PFSK-1 (cell line): ENCODE measurements at regions not wholly inside any gene's neighbourhood (a gene's known extent, or its start where the extent isn't known, plus 50 kb on each side); places are given as distances from the start of the nearest gene placed in this dataset.

ENCODE experiments used
- FOXP2 ChIP-seq: optimal IDR thresholded peaks from 2 replicates; pipeline ENCODE3; 2011; ENCODE audit warnings: borderline replicate concordance, control low read depth, inconsistent platforms; ENCODE audit not compliant: insufficient read depth; ENCODE audit errors: extremely low read length, extremely low read depth
- POLR2AphosphoS5 ChIP-seq: IDR thresholded peaks from 2 replicates; pipeline ENCODE4 v1.6.1; 2012; ENCODE audit warnings: low read depth, mild to moderate bottlenecking, control low read depth, low read length, moderate library complexity
- SIN3A ChIP-seq: IDR thresholded peaks from 2 replicates; pipeline ENCODE4 v1.6.1; 2012; ENCODE audit warnings: mild to moderate bottlenecking, low read length, moderate library complexity, borderline replicate concordance; ENCODE audit not compliant: insufficient read depth
- TAF1 ChIP-seq: IDR thresholded peaks from 2 replicates; pipeline ENCODE4 v1.6.1; 2012; ENCODE audit warnings: low read length, control low read depth, borderline replicate concordance; ENCODE audit not compliant: insufficient read depth
- TF ChIP-seq, protein P1 (sequence below), 2 experiments: IDR thresholded peaks; 2 replicates each; pipeline versions ENCODE4 v1.6.1 to v1.8.0; 2011 to 2012; ENCODE audit warnings: low read depth in 2 of 2, low read length in 2 of 2, control low read depth in 1 of 2, inconsistent platforms in 1 of 2, mild to moderate bottlenecking in 1 of 2, moderate library complexity in 1 of 2; ENCODE audit not compliant: insufficient read depth in 1 of 2

DNA sequence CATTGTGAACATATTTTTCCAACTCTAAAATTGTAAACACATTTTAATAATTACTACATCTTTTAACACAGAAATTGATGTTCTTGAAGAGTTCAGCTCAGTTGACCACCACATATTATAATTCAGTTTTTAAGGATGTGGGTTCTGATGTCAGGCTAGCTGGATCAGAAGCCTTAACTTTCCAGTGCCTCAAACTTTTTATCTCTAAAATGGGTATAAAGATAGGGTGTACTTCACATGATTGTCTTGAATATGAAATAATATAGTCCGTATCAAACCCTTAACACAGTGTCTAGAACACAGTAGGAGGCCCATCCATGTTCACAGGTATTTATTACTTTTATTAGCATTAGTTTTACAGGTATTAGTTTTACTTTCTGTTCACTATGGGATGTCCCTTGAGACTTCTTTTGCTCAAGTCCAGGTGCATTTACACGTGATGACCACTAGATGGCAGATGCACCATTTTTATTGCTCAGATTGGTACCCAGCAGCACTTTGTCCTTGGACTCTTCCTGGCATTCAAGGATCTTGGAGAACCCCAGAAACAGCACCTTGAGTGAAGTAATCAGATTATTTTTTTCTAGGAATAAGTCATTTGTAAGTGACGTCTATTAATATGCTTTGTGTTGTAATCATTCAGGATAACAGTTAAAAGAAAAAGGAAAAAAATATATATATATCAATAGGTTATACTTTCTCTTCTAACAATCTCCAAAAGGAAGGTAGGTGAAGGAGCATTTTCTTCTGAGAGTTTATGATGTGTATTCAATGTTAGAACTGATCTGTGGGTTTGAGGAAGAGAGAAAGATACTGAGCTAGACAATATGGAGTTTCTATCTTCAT is 580.2 kb downstream of the ETNK1 start:
- TF ChIP-seq TAF1 (no peak), FOXP2 (no peak), POLR2AphosphoS5 (no peak), SIN3A (no peak)
- TF ChIP-seq, protein P1, sequence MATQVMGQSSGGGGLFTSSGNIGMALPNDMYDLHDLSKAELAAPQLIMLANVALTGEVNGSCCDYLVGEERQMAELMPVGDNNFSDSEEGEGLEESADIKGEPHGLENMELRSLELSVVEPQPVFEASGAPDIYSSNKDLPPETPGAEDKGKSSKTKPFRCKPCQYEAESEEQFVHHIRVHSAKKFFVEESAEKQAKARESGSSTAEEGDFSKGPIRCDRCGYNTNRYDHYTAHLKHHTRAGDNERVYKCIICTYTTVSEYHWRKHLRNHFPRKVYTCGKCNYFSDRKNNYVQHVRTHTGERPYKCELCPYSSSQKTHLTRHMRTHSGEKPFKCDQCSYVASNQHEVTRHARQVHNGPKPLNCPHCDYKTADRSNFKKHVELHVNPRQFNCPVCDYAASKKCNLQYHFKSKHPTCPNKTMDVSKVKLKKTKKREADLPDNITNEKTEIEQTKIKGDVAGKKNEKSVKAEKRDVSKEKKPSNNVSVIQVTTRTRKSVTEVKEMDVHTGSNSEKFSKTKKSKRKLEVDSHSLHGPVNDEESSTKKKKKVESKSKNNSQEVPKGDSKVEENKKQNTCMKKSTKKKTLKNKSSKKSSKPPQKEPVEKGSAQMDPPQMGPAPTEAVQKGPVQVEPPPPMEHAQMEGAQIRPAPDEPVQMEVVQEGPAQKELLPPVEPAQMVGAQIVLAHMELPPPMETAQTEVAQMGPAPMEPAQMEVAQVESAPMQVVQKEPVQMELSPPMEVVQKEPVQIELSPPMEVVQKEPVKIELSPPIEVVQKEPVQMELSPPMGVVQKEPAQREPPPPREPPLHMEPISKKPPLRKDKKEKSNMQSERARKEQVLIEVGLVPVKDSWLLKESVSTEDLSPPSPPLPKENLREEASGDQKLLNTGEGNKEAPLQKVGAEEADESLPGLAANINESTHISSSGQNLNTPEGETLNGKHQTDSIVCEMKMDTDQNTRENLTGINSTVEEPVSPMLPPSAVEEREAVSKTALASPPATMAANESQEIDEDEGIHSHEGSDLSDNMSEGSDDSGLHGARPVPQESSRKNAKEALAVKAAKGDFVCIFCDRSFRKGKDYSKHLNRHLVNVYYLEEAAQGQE (IDR thresholded peaks at IDR 0.05; ENCODE audit: insufficient read depth in 1 of 2, low read depth in 2 of 2, low read length in 2 of 2), result no peak

DNA sequence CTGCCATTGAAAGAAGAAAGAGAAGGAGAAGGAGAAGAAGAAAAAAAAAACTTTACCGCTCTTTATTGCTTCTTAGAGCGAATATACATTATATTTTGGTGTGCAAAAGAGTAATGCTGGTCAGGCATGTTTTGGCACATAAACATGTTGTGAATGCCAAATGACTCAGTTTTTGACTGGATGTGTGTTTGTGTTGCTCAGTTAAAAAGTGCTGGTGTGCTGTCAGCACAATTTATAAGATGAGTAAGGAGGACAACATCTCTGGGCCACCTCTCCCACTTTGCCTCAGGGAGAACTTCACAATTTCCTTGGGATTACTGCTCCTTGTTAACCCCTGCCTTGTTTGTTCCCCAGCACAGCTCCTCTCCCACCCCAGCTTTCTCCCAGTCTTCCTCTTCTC is 584.8 kb downstream of the ETNK1 start:
- no peak for TF ChIP-seq FOXP2

DNA sequence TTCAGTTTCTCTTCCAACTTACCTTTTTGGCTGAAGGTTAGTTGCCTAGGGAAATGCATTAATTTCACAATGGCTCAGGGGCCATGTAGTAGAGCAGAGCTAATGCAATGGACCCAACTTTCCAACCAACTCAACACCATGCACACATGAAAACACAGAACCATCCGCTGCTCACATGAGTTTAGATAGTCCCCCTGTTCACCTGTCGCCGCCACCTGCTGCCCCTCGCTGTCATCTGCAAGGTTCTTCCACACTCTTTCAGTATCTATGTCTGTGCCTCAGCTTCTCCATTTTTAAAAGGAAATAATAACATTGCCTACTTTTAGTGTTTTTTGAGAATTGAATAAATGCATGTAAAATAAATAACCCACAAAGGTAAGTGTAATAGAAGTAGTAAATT is 585.6 kb downstream of the ETNK1 start:
- TF ChIP-seq TAF1, result no peak
- TF ChIP-seq, protein P1 (IDR thresholded peaks at IDR 0.05; ENCODE audit: insufficient read depth in 1 of 2, low read depth in 2 of 2, low read length in 2 of 2), result no peak
- no peak for TF ChIP-seq SIN3A
- no peak for TF ChIP-seq POLR2AphosphoS5
- TF ChIP-seq FOXP2, result no peak

DNA sequence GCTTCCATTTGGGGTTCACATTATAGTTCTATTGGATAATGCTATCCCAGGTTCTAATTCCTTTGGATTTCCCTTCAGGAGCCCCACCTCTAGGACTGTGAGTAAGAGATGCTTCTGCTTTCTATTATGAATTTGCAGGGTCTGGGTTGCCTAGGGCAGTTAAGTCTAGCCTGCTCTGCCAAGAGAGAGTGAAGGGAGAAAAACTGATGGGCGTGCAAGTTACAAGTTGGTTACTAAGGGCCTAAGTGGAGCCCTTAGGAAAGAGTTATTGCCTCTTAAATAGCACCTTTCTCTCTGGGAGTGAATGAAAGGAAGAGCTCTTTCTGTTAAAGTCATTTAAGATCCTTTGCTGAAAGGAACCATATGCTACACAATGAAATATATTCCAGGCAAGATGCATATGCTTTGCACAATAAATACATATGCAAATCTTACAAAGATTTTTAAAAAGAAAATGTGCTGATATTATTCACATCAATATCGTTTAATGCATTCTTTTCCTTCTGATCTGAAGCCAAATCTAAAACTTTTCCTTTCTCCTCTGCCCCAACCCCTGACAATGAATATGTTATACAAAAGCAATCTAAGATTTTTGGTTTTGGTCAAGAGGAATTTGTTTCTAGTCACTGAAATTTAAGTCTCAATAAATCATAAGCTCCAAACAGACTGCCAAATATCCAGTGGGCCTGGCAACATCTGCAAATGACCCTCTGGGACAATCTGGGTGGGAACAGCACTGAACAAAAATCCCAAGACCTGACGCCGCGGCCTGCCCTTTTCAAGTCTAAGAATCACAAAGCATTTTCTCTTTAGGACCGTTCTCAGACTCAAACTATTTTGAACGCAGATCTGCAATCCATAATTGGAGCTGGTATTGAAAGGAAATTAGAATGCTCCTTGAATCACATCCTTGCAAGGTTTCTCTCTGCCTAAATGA is 586.7 kb downstream of the ETNK1 start:
- no peak for TF ChIP-seq TAF1
- TF ChIP-seq SIN3A, result no peak
- no peak for TF ChIP-seq FOXP2
- TF ChIP-seq, protein P1 (IDR thresholded peaks at IDR 0.05; ENCODE audit: insufficient read depth in 1 of 2, low read depth in 2 of 2, low read length in 2 of 2), result no peak
- no peak for TF ChIP-seq POLR2AphosphoS5

DNA sequence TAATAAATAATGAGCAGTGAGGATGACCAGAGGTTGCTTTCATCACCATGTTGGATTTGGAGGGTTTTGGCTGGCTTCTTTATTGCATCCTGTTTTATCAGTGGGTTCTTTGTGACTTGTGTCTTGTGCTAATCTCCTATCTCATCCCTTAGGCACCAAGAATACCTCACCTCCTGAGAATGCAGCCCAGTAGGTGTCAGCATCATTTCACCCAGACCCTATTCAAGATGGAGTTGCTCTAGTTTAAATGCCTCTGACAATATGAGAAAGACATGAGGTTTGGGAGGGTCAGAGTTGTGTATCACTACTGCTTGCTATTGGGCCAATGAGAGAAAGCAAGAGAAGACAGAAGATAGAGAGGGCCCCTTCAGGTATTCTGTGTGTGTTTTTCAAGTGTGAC is 592.2 kb downstream of the ETNK1 start:
- no peak for TF ChIP-seq TAF1
- TF ChIP-seq SIN3A, result no peak
- no peak for TF ChIP-seq FOXP2
- TF ChIP-seq, protein P1 (IDR thresholded peaks at IDR 0.05; ENCODE audit: insufficient read depth in 1 of 2, low read depth in 2 of 2, low read length in 2 of 2), result no peak
- TF ChIP-seq POLR2AphosphoS5, result no peak
